Keratinocyte (primary cell): ENCODE measurements at regions not wholly inside any gene's neighbourhood (a gene's known extent, or its start where the extent isn't known, plus 50 kb on each side); places are given as distances from the start of the nearest gene placed in this dataset.

Source experiments
- DNase-seq: peaks from one replicate; pipeline ENCODE4 v3.0.0-alpha.2; 2011; ENCODE audit warnings: low read depth, missing footprints, low spot score
- FAIRE-seq: peaks from 2 replicates; lab custom pipeline; 2011; peaks lifted over from hg19 to GRCh38; lab: Jason Lieb, UNC
- H2AFZ ChIP-seq: 2 replicates; pipeline ENCODE4 v1.6.0; 2012; ENCODE audit warnings: low read length, control low read depth, inconsistent platforms; ENCODE audit not compliant: control insufficient read depth
- H3K27ac ChIP-seq: 2 replicates; pipeline ENCODE4 v1.5.1; 2011; ENCODE audit warnings: low read length; ENCODE audit not compliant: control insufficient read depth, insufficient read depth
- H3K27me3 ChIP-seq: 3 replicates; pipeline ENCODE4 v1.6.0; 2011; ENCODE audit warnings: low read length; ENCODE audit not compliant: control insufficient read depth, insufficient read depth; ENCODE audit errors: extremely low read depth
- H3K36me3 ChIP-seq, 2 experiments: 2 replicates in 1 of 2; 3 replicates in 1 of 2; pipeline ENCODE4 v1.5.1; 2011; ENCODE audit warnings: low read length in 2 of 2, mild to moderate bottlenecking in 1 of 2; ENCODE audit not compliant: control insufficient read depth in 2 of 2, insufficient read depth in 2 of 2; ENCODE audit errors: extremely low read depth in 1 of 2
- H3K4me1 ChIP-seq: 3 replicates; pipeline ENCODE4 v1.5.1; 2011; ENCODE audit warnings: low read length; ENCODE audit not compliant: control insufficient read depth, insufficient read depth; ENCODE audit errors: extremely low read depth
- H3K4me2 ChIP-seq: 3 replicates; pipeline ENCODE4 v1.6.0; 2011; ENCODE audit warnings: low read depth, low read length; ENCODE audit not compliant: control insufficient read depth, insufficient read depth; ENCODE audit errors: extremely low read depth
- H3K4me3 ChIP-seq, 3 experiments: fragments of 200-600 bp in 1 of 3; sonication (generic) in 1 of 3; 2 replicates in 2 of 3; 3 replicates in 1 of 3; pipeline ENCODE4 v1.5.1; 2011 to 2016; ENCODE audit warnings: low read length in 3 of 3, mild to moderate bottlenecking in 3 of 3, control low read depth in 2 of 3, inconsistent platforms in 1 of 3, low read depth in 1 of 3, mixed read lengths in 1 of 3, mixed run types in 1 of 3, moderate library complexity in 1 of 3; ENCODE audit not compliant: control insufficient read depth in 2 of 3, insufficient read depth in 2 of 3; ENCODE audit errors: extremely low read depth in 1 of 3
- H3K79me2 ChIP-seq: 2 replicates; pipeline ENCODE4 v1.6.0; 2012; ENCODE audit warnings: low read length; ENCODE audit not compliant: control insufficient read depth, insufficient read depth
- H3K9ac ChIP-seq: 3 replicates; pipeline ENCODE4 v1.6.0; 2011; ENCODE audit warnings: low read length; ENCODE audit not compliant: control insufficient read depth, insufficient read depth; ENCODE audit errors: extremely low read depth
- H3K9me1 ChIP-seq: 3 replicates; pipeline ENCODE4 v1.6.0; 2011; ENCODE audit warnings: low read length; ENCODE audit not compliant: control insufficient read depth, insufficient read depth; ENCODE audit errors: extremely low read depth
- H3K9me3 ChIP-seq: 2 replicates; pipeline ENCODE4 v1.5.1; 2012; ENCODE audit warnings: low read depth, low read length; ENCODE audit not compliant: control insufficient read depth
- H4K20me1 ChIP-seq: 3 replicates; pipeline ENCODE4 v1.6.0; 2011; ENCODE audit warnings: low read length; ENCODE audit not compliant: control insufficient read depth, insufficient read depth; ENCODE audit errors: extremely low read depth
- EZH2 ChIP-seq: IDR thresholded peaks from one replicate; pipeline ENCODE4 v1.6.1; 2012; ENCODE audit warnings: inconsistent platforms, mild to moderate bottlenecking, low read length, moderate library complexity
- dilution Hi-C: fragments of 300-500 bp; cut with MboI; formaldehyde crosslinking; loops from one replicate; pipeline ENCODE4 v1.7.0; 2020; ENCODE audit warnings: low sequenced_read_pairs; ENCODE audit not compliant: extremely low pct_ligation_motif_present
- TF ChIP-seq, protein P1 (sequence below), 3 experiments: IDR thresholded peaks in 1 of 3; conservative IDR thresholded peaks in 1 of 3; optimal IDR thresholded peaks in 1 of 3; 2 replicates in 2 of 3; 3 replicates in 1 of 3; pipeline versions ENCODE3 to v1.5.1; 2011; ENCODE audit warnings: low read length in 3 of 3, mild to moderate bottlenecking in 3 of 3, moderate library complexity in 2 of 3, control low read depth in 1 of 3, inconsistent platforms in 1 of 3; ENCODE audit not compliant: insufficient read depth in 2 of 3; ENCODE audit errors: extremely low read depth in 1 of 3

DNA sequence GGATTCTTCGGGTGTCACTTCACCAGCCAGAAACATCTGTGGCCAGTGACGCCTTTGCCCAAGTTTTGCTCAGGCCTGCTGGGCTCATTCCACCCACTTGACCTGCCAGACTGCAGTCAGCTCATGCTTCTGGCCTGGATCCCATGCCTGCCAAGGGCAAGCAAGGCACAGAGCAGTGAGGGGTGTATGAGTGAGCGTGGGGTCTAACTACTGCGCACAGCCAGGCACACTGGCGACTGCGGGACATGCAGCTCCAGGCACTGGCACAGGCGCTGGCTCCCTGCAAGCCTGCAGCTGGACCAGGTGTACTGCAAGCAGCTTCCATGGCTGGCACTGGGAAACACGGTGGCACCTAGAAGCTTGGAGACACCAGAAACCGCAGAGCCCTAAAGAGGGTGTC, 80.1 kb downstream of the MTERF1 start:
- no peak for DNase-seq
- Histone ChIP-seq H3K9me1 (no peaks in the 10 kb centered on the region), H3K4me3 (no peak overlapping the region), H3K79me2 (no peaks in the 10 kb centered on the region), H3K9me3 (no peaks in the 10 kb centered on the region), H3K9ac (no peak overlapping the region), H3K4me1 (no peaks in the 10 kb centered on the region), H3K36me3 (no peaks in the 10 kb centered on the region), H3K27ac (no peak overlapping the region), H3K27me3 (no peaks in the 10 kb centered on the region), H2AFZ (no peak overlapping the region), H4K20me1 (no peaks in the 10 kb centered on the region), H3K4me2 (no peak overlapping the region)
- no peak for FAIRE-seq
- dilution Hi-C loops = no loop called here
- no peak for TF ChIP-seq EZH2
- TF ChIP-seq, protein P1, sequence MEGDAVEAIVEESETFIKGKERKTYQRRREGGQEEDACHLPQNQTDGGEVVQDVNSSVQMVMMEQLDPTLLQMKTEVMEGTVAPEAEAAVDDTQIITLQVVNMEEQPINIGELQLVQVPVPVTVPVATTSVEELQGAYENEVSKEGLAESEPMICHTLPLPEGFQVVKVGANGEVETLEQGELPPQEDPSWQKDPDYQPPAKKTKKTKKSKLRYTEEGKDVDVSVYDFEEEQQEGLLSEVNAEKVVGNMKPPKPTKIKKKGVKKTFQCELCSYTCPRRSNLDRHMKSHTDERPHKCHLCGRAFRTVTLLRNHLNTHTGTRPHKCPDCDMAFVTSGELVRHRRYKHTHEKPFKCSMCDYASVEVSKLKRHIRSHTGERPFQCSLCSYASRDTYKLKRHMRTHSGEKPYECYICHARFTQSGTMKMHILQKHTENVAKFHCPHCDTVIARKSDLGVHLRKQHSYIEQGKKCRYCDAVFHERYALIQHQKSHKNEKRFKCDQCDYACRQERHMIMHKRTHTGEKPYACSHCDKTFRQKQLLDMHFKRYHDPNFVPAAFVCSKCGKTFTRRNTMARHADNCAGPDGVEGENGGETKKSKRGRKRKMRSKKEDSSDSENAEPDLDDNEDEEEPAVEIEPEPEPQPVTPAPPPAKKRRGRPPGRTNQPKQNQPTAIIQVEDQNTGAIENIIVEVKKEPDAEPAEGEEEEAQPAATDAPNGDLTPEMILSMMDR (optimal IDR thresholded peaks at IDR 0.05 in 1 of 3, IDR thresholded peaks at IDR 0.05 in 1 of 3, conservative IDR thresholded peaks at IDR 0.05 in 1 of 3; ENCODE audit: extremely low read depth in 1 of 3, insufficient read depth in 2 of 3, low read length in 3 of 3) = no peak

DNA sequence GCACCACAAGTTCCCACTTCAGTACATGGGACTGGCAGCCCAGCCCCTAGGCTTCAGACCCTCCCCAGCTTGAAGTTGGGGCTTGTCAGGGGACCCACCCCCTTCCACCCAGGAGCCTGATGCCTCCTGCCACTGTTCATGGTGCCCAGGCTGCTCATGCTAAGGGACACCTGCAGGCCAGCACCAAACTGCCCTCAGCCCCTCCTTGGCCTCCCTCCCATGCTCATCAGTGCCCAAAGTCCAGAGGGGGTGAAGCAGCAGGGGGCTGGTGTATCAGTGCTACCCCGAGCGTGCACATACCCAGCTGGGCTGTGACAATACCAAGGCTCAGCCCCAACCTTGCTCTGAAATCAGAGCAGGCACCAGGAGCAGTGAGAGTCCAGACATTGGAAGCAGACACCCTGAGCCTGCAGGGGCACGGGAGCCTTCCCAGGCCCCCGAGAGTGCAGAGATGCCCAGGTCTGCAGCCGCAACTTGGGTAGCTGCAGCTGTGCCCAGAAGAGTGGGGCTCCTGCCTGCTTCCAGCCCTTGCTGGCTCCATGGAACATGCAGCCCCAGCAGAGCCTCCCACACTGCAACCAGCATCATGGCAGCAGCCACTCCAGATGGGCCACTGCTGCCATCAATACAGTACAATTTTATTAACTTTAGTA, 79.0 kb downstream of the MTERF1 start:
- H3K27me3 ChIP-seq = no peaks in the 10 kb centered on the region
- no peaks in the 10 kb centered on the region for H4K20me1 ChIP-seq
- no peak overlapping the region for H2AFZ ChIP-seq
- no peak overlapping the region for H3K9ac ChIP-seq
- DNase-seq (no peak), FAIRE-seq (no peak)
- H3K27ac ChIP-seq = no peak overlapping the region
- TF ChIP-seq EZH2 = no peak
- TF ChIP-seq, protein P1 (optimal IDR thresholded peaks at IDR 0.05 in 1 of 3, IDR thresholded peaks at IDR 0.05 in 1 of 3, conservative IDR thresholded peaks at IDR 0.05 in 1 of 3; ENCODE audit: extremely low read depth in 1 of 3, insufficient read depth in 2 of 3, low read length in 3 of 3) = no peak
- dilution Hi-C loops = no loop called here
- no peaks in the 10 kb centered on the region for H3K9me1 ChIP-seq
- no peaks in the 10 kb centered on the region for H3K4me1 ChIP-seq
- H3K9me3 ChIP-seq = no peaks in the 10 kb centered on the region
- H3K4me2 ChIP-seq = no peak overlapping the region
- no peaks in the 10 kb centered on the region for H3K79me2 ChIP-seq
- no peaks in the 10 kb centered on the region for H3K36me3 ChIP-seq
- H3K4me3 ChIP-seq = no peak overlapping the region
